NCI-H2227 treated with DMSO at 0.1 percent for 48 hours (cell line): ENCODE measurements at regions not wholly inside any gene's neighbourhood (a gene's known extent, or its start where the extent isn't known, plus 50 kb on each side); places are given as distances from the start of the nearest gene placed in this dataset.

ENCODE experiments used
- DNase-seq: peaks from one replicate; lab custom pipeline; 2025; lab: John Stamatoyannopoulos, UW

DNA sequence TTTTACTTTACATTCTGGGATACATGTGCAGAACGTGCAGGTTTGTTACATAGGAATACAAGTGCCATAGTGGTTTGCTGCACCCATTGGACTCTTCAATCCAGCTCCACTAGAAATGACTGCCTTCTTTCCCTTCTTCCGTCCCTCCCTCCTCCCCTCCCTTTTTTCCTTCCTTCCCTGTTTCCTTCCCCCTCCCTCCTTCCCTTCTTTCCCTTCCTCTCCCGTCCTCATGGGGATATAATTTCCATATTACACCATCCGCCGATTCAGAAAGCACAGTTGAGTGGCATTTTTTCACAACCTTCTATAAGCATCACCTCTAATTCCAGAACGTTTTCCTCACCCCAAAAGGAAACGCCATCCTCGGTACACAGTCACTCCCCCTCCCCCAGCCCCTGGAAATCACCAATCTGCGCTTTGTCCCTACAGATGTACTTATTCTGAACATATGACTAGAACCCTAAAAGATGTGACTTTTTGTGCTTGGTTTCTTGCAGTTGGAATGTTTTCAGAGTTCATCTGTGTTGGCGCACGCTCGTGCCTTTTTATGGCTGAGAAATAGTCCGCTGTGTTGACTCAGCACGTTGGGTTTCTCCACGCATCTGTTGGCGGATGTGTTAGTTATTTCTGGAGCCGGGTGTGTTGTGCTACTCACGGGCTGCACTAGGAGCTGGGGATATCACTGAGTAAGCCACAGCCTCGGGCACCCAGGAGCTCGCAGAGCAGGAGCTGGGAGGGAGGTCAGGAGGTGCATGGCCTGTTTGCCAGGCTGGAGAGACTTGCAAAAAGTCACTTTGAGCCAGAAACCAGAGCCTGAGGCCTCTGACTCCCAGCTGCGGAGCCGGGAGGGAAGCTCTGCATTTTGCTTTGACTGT is 336.4 kb downstream of the SEC14L1 start:
- DNase-seq = no peak

DNA sequence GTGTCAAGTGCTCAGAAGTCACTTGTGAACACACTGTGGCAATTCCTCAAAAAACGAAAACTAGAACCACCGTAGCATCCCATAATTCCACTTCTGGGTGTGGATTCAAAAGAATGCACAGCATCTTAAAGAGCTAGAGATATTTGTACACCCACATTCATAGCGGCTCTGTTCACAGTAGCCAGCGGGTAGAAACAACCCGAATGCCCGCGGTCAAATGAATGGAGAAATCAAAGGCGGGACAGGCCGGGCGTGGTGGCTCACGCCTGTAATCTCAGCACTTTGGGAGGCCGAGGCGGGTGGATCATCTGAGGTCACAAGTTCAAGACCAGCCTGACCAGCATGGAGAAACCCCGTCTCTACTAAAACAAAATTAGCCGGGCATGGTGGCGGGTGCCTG is 337.5 kb downstream of the SEC14L1 start:
- no peak for DNase-seq

DNA sequence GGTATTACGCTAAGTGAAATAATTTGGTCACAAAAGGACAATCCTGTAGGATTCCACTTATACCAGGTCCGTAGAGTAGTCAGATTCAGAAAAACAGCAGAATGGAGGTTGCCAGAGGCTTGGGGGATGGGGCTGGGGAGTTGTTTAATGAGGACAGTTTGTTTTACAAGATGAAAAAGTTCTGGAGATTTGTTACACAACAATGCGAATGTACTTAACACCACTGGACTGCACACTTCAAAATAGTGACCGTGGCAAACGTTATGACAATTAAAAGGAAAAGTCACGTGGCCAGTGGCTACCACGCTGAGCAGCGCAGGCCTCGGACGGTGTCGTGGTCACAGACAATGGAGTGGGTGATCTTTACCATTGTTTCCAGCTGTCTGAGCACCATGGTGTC is 338.1 kb downstream of the SEC14L1 start:
- no peak for DNase-seq

DNA sequence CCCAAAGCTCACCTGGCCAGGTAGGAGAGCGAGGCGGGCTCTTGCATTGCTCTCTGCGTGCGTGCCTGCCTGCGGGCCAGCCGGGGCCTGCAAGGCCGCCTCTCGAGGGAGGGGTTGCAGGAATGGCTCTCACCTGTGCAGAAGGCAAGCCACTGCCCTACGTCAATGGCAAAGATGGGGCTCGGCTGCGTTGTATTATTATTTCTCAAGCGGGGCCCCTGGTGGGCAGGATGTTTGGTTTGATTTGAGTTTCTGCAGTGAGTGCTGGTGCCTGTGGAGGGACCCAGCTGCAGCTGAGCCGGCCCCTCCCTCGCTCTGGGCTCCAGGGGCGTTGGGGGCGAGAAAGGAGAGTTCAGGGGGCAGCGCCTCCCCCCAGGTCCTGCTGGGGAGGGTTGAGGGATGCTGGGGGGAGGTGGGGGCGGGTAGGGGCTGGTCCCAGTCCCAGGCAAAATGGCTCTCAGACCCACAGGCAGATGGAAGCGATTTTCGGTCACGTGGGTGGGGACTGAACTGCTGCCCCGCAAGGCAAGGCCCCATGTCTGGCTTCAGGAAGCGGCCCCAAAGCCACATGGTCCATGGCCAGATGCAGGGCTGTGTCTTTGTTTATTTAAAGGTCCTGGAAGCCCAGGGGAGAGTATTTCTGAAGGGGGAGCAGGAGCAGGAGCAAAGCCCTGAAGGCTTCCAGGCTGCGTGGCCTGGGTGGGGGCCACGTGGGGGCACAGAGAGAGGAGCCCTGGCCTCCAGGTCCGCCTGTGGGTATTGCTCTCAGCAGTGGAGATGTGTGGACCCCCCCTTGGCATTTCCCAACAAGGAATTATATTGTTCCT is 338.8 kb downstream of the SEC14L1 start:
- no peak for DNase-seq

DNA sequence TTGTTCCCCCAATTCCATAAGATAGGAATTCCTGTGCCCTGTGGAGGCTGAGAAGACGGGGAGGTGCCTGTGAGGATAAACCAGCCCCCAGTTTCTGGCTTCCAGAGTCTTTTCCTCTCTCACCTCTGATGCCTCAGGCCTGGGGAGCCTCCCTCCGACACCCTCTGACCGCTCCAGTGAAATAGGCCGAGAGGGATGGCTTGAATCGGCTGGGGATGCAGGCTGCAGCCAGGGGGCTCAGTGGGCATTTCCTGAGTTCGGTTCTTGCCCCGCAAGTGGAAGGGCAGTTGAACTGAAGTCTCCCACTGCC is 339.4 kb downstream of the SEC14L1 start:
- no peak for DNase-seq

DNA sequence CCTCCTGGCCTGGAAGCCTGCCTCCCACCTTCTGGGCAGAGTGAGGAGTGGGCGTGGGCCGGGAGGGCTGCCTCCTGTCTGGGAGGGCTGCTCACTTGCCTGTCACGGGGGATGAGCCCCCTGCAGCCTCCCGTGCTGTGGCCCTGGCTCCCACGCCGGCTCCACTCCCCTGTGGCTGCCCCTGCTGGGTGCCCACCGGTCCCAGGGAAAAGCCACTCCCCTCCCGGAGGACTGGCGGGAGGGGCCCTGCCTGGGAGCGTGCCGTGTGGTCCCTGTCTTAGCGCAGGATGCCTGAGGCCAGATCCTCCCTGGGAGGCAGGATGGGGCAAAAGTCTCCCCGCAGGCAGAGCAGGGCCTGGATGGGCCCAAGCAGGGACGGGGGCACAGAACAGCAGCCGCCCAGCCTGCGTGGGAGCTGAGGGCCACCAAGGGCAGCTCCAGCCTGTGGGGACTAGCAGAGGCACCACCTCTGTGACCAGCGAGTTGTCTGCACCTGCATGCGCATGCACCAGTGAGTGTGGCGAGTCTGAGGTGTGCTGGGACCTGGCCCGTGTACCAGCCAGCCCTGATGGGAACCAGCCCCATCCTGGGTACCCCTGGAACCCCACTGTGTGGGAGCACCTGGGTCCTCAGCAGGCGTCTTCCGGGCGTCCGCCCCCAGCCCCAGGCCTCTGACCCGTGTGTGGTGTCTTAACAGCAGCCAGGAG is 339.9 kb downstream of the SEC14L1 start:
- no peak for DNase-seq

DNA sequence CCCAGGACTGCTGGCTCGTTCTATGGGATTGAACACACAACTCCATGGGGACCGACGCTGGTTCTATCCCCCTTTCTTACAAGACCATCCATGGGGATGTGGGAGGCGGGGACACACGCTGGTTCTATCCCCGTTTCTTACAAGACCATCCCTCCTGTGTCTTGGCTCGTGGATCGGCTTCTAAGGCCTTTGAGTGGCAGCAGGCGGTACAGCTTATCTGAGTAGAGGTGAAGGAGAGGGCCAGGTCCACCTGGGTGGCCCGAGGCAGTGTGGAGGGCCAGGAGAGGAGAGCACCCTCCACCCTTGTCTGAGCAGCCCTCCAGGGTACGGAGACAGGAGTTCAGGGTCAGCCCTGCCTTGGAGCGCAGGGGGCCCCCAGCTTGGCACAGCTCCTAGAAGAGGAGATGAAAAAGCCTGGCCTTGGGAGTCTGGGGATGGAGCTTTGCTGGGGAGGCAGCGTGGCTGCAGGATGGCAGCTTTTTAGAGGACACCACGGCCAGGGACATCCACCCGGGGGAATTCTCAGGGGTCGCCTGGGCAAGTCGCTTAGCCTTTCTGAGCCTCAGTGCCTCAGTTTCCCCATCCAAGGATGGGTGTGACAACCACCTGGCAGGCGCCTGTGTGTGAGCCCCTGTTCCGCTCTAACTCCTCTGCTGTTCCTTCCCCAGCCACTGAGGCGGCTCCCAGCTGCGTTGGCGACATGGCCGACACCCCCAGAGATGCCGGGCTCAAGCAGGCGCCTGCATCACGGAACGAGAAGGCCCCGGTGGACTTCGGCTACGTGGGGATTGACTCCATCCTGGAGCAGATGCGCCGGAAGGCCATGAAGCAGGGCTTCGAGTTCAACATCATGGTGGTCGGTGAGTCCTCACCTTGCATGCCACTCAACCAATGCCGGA is 341.0 kb downstream of the SEC14L1 start:
- DNase-seq = no peak

DNA sequence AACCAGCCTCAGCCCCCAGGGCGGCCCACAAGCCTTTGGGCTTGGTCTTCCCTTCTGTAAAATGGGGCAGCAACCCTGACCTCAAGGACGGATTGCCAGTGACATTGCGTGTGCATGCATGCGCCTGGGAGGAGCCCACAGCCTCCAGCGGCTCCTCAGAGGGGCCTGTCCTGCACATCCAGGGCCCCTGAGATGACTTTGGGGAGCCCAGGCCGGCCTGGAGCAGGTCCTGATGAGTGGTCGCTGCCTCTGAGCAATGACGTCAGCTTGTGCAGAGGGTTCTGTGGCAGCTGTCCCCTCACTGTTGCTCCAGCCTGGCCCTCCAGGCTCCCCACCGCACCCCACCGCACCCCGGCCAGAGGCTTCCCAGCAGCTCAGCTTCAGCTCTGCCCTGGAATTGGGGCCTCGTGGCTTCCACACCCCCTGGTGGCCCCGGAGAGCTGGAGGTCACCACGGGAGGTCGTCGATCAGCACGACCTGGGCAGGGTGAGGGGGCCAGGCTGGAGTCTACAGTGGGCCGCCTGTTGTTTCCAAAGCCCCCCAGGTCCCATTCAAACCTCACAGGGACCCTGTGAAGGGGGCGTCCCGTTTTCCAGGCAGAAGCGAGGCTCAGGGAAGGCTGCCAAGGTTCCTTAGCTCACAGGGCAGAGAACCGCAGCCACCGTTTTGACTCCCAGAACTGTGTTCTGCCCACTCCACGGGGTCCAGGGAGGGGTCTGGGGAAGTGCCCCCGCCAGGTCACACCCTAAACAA is 341.8 kb downstream of the SEC14L1 start:
- DNase-seq = no peak

DNA sequence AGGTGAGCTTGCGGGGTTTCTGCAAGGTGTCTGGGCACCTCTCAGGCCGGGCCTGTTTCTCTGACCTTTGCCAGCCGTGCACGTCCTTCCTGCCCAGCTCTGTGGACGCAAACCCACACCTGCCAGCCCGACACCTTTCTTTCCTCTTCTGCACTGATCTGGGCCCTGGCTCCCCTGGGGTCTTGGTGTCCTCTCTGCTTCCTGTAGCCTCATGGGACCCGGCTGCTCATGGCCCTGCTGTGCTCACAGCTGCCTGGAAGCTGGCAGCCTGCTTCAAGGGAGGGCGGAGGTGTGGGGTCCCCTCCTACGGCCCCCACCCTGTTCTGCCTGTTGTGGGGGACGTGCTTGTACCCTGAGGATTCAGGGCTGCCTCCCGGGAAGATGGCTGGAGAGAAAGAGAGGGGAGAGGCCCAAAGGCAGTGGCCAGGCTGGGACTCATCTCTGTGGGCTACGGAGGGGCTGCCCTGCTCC is 342.4 kb downstream of the SEC14L1 start:
- no peak for DNase-seq

DNA sequence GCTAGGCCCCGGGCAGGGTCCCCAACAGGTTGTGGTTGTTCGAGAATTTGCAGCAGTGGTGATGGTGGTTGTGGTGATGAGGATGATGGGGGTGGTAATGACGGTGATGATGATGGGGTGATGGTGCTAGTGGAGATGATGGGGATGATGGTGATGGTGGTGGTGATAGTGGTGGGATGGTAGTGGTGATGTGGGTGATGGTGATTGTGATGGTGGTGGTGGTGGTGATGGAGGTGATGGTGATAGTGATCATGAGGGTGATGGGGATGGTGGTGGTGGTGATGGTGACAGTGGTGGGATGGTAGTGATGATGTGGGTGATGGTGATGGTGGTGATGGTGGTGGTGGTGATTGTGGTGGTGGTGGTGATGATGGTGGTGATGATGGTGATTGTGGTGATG is 343.3 kb downstream of the SEC14L1 start:
- no peak for DNase-seq

DNA sequence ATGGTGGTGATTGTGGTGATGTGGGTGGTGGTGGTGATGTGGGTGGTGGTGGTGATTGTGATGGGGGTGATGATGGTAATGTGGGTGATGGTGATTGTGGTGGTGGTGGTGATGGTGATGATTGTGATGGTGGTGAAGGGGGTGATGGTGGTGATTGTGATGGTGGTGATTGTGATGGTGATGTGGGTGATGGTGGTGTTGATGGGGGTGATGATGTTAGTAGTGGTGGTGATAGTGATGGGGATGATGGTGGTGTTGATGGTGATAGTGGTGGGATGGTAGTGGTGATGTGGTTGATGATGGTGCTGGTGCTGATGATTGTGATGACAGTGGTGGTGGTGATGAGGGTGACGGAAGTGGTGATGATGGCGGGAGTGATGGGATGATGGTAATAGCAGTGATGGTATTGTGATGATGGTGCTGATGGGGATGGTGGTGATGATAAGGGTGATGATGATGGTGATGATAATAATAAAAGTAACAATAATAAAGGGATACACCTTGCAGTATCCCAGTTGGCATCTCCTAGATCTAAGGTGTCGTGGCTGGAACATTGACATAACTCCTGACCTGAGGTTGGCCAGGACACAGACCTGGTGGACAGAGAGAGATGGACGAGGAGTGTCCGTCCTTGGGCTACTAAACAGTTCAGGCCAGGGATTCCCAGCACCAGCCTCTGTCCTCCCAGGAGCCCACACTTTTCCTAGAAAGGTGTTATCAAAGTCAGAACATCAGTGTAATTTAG is 344.5 kb downstream of the SEC14L1 start:
- DNase-seq = no peak

DNA sequence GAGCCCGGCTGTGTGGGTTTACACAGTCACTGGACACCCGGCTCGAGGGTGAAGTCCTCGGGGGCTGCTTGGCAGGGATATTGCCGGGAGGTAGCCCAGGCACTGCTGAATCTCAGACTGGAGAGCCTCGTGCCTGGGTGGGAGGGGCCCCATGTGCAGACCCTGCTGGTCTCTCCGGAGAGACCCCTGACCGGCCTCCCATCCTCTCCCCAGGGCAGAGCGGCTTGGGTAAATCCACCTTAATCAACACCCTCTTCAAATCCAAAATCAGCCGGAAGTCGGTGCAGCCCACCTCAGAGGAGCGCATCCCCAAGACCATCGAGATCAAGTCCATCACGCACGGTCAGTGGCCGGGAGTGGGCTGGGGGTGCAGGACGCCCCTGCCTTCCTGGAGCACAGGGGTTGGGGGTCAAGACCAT is 346.5 kb downstream of the SEC14L1 start:
- DNase-seq = no peak

DNA sequence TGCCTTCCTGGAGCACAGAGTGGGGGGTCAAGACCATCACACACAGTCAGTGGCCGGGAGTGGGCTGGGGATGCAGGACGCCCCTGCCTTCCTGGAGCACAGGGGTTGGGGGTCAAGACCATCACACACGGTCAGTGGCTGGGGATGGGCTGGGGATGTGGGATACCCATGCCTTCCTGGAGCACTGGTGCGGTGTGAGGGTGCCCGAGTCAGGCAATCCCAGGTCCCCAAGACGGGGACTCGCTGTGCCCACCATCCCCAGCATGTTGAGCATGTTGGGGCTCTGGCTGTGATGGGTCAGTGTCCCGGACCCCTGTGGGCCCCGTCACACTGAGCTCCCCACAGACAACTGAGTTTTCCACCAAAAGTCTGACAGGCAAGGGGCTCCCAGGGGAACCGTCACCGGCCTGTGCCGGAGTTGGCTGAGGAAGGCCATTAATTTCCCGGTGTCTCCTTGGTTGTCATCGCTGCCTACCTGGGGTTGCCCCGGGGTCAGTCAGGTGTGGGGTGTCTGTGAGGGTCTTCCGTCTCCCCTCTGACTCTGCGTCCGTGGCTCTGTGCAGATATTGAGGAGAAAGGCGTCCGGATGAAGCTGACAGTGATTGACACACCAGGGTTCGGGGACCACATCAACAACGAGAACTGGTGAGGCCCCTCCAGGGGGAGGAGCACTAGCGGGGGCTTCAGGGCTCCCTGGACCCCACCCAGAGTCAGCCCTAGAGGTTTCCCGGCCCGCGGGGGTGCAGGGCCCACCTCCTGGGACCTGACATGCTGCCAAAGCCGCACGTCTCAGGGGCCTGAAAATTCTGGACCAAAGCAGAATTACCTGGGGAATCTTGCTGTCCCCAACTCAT is 347.1 kb downstream of the SEC14L1 start:
- DNase-seq = no peak

DNA sequence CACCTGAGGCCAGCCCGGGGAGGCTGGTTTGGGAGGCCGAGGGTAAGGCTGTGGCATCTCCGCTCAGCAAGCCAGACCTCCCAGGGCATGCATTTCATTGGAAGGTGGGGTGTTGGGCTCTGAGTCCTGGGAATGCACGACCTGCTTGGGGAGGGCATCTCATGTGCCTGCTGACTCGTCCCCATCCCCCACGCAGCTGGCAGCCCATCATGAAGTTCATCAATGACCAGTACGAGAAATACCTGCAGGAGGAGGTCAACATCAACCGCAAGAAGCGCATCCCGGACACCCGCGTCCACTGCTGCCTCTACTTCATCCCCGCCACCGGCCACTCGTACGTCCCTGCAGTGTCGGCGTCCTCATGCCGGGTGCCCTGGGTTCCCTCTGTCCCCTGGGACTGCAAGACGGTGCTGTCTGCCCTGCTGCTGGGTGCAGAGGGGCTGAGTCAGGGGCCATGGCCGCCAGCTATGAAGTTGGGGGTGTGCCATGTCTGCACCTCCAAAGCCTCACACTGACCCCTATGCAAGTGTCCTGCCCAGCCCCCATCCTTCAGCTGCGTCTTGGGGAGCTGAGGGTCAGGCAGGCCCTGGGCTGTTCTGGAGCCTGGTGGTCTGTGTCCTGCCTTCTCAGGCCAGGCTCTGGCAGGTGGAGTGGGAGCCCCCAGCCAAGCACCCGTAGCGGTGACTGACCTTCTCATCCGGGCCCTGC is 347.9 kb downstream of the SEC14L1 start:
- no peak for DNase-seq

DNA sequence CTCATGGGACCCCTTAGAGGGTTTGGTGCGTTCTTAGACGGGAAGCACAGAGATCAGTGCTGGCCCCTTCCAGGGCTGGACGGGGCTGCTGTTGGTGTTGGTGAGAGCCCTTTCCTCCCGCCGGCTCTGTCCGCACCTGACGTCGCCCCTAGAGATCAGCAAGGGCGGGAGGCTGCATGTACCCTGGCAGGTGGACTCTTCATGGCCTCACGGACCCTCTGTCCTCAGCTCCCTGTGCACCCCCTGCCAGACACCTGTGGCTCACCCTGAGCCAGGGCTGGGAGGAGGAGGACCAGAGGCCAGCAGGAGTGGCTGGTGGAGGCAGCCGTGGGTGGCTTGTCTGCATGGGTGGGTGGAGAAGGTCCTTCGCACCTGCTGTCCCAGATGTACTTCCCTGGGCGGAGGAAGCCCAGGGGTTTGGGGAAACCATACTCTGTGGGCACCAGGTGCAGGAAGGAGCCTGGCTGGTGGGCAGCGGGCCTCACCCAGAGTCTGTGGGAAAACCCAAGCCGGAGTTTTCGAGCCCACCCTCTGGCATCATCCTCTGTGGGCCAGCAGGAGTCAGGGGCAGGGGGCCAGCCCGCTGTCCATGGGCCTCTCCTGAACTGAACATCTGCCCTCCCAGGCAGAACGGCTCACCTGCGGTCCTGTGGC is 348.6 kb downstream of the SEC14L1 start:
- no peak for DNase-seq

DNA sequence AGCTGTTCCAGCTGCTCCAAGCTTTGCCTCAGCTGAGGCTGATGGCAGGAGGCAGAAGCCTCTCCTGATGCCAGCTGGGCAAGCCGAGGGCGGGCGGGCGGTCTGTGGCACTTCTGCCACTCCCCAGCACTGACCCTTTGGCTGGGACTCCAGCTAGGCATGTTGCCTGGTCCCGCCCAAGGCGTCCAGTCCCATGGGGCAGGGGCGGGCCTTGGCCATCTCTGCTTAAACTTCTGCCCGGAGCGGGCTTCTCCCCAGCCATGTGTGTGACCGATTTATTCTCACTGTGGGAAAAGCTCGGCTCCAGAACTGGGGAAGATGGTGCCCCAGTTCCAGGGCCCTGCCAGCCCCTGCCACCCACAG is 349.1 kb downstream of the SEC14L1 start:
- DNase-seq = no peak

DNA sequence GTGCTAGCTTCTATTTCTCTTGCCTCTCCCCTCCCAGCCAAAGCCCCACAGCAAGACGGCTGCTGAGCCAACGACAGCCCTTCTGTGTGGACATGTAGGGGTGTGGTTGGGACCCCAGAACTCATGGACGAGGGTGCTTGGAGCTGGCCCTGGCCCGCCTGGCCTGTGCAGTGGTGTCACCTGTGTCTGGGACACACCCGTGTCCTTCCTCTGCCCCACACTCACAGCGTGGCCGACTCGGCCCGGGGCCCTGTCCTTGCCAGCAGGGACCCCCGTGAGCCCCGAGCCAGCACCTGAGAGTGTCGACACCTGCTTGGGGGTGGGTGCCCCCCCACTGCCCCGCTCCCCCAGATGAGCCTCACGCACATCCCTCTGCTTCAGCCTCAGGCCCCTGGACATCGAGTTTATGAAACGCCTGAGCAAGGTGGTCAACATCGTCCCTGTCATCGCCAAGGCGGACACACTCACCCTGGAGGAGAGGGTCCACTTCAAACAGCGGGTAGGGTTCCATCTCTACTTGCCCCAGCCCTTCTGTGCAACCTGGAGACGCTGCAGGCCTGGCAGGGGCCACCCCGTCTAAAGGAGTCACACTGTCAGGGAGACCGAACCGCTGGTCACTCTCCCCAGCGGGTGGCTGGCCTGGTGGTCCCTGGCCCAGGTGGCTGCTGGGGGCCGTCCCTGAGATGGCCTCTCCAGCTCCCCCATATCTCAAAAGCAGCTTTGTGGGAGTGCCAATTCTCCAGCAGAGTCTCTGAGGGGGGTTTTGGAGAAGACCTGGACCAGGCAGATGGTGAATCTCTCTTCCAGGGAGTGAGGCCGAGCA is 349.8 kb downstream of the SEC14L1 start:
- no peak for DNase-seq
